Stimulated activated CD4-positive, alpha-beta T cell treated with anti-CD3 and anti-CD28 coated beads, Interleukin-1b, Interleukin-23, amount 100 ng/mL, for 24 hours (primary cell): ENCODE measurements at regions not wholly inside any gene's neighbourhood (a gene's known extent, or its start where the extent isn't known, plus 50 kb on each side); places are given as distances from the start of the nearest gene placed in this dataset.
"Not testable (repeated sequence)": the region's sequence is repeated elsewhere in the genome, so short reads cannot be mapped to it uniquely, and the experiment has no call there.

Source experiments
- DNase-seq, 4 experiments: peaks; one replicate each; pipeline ENCODE4 v3.0.0-alpha.2; 2020; ENCODE audit warnings: low read depth in 4 of 4, low spot score in 1 of 4

DNA sequence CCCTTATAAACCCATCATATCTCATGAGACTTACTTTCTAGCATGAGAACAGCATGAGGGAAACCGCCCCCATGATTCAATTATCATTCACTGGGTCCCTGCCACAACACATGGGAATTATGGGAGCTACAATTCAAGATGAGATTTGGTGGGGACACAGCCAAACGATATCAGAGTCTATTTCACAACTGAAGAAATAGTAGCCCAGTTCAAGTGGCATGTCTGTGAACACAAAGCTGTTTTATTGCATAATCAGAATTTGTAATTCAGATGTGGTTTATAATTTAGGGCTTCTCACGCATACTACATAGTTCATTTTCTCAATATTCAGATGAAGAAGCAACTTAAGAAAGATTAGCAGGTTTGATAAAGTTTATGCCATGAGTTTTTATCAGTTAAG is 1188.0 kb upstream of the ALCAM start:
- no peak for DNase-seq

DNA sequence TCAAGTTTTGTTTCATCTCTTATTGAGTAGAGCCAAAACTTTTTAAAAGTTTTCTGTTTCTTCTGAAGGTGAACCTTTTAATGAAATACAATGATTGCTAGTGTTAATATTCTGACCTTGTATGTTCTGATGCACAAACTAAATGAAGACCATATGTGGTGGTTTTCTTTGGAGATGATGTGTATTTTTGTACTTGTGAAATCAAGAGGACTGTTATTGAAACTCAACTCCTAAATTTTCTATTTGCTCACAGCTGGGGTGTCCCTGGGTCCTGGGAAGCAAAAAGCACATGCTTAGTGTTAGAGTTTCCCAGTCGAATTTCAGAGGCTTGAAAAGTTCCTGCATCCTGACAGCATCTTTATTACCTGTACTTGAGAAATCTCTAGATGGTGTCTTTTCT is 1185.8 kb upstream of the ALCAM start:
- no peak for DNase-seq

DNA sequence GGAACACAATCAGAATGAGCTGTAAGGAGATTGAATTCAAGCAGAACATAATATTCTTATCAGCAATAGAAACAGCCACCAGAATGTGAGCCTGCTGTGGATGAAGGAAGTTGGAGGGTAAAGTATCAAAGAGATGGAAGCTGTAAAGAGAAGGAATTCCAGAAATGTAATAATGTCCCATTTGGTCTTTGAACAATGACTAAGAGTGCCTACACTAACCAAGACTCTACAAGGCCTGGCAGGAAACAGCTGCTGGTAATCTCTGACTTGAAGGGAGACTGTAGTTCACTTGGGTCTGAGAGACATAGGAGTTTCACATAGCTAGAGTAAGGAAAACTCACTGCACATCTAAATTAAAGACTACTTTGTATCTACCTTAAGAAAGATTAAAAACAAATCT is 1176.0 kb upstream of the ALCAM start:
- DNase-seq = no peak

DNA sequence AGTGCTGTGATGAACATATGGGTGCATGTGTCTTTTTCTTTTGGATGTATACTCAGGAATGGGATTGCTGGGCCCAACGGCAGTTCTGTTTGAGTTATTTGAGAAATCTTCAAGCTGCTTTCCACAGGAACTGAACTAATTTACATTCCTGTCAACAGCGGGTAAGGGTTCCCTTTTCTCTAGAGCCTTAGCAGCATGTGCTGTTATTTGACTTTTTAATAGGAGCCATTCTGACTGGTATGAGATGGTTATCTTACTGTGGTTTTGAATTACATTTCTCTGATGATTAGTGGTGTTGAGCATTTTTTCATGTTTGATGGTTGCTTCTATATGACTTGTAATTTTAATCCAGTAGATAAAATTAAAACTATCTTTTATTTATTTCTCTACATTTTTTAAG is 1168.6 kb upstream of the ALCAM start:
- no peak for DNase-seq

DNA sequence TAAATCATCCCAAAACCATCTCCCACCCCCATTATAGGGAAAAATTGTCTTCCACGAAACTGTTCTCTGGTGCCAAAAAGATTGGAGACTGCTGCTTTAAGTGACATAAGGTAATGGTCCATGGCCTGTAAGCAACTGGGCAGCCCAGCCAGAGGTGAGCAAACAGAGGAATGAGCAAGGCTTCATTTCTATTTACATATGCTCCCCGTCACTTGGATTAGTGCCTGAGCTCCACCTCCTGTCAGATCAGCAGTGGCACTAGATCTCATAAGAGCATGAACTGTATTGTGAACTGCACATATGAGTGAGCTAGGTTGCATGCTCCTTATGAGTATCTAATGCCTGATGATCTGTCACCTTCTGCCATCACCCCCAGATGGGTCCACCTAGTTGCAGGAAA is 1159.8 kb upstream of the ALCAM start:
- no peak for DNase-seq

DNA sequence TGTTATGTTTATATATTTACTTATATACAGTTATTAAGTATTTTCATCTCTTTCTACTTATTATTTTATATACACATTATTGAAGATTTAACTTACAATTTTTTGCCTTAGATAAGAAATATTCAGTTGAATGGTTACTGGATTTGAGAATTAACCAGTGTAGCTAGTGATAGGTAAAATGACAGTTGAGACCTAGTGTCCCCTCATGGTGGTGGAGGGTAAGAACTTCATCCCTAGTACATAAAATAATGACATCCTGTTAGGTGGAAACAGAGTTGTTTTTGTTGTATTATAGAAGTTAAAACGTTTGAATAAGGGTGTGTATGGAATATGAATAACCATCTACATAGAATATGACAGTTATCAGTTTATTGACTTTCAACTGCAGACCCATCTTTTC is 1152.4 kb upstream of the ALCAM start:
- DNase-seq = no peak

DNA sequence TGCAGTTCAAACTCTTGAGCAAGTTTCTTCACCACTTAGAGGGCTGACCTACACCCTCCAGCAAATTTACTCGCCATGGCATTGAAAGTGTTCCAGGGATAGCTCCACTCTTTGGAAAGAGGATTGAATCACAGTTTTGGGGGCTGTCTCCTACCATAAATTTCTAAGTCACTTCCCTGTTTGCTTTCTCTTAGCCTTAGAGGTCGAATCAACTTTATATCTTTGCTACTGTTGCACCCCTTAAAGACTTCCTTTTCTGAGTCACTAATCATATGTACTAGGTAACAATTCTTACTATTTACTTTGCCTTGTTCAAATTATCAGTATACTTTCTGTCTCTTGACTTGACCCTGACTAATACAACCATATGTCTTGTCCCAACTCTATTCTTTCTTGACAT is 1151.8 kb upstream of the ALCAM start:
- DNase-seq = no peak

DNA sequence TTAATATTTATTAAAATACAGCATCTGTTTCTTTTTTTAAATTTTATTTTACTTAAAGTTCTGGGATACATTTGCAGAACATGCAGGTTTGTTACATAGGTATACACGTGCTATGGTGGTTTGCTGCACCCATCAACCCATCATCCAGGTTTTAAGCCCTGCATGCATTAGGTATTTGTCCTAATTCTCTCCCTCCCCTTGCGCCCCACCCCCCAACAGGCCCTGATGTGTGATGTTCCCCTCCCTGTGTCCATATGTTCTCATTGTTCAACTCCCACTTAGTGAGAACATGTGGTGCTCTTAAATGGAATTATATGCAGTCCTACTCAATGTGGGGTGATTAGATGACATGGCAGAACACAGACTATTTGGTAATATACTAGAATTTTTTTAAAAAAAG is 1147.7 kb upstream of the ALCAM start:
- DNase-seq = not testable (repeated sequence)

DNA sequence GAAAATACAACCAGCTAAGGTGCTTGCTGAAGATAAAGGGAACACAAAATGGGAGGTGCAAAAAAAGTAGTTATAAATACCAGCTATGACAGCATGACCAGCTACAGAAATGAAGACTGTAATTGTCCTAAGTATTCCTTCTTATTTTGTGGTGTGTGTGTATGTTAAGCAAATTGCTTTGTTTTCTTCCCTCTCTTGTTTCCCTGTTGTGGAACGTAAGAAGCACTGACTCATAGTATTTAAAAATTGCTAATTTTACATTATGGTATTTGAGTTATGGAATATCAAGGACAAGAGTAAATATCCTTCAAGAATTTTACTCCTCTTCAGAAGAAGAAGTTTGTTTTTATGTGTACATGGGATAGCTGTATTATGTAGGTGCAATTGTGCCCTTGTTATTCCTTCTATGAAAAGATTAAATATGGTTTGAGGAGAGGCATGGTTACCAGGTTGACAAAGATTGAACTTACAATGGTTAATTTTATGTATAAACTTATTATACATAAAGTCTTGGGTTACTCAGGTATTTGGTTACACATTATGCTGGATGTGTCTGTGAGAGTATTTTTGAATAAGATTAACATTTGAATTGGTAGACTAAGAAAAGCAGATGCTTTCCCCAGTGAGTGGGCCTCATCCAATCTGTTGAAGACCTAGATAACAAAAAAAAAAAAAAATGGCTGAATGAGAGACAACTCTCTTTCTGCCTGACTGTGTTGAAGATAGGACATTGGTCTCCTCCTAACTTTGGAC is 1132.1 kb upstream of the ALCAM start:
- no peak for DNase-seq

DNA sequence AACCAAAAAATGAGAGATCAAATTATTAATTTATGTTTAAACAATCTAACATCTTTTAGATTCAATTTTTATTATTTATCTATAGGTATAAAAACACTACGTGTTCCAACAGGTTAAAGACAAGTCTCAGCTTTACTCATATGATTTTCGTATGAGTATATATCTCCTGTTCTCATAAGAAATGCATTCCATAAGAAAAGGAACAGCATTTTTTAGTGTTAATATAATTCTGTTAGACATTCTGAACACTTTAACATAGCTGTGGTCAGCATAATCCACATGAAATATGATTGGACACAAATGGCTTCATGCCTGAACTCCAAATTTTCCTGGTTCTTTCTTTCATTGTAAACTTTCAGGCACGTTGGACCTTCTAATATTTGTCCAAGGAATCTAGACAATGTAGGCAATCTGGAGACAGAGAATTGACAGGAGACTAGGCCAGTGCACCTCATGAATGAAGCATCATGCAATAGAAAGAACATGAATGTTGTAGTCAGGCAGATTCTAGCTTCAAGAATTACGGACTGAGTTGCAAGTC is 1122.0 kb upstream of the ALCAM start:
- DNase-seq = no peak

DNA sequence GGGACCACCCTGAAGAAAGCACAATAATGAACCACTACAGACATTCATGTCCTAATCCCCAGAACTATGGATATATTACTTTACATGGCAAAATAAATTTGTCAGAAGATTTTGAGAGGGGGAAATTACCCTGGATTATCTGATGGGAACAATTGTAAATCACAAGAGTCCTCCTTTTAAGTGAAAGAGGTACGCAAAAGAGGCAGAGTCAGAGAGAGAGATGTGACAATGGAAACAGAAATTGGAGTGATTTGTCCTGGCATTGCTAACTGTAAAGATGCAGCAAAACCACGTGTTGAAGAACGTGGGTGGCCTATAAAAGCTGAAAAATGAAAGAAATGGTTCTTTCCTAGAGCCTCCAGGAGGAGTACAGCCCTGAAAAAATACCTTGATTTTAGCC is 1121.4 kb upstream of the ALCAM start:
- no peak for DNase-seq

DNA sequence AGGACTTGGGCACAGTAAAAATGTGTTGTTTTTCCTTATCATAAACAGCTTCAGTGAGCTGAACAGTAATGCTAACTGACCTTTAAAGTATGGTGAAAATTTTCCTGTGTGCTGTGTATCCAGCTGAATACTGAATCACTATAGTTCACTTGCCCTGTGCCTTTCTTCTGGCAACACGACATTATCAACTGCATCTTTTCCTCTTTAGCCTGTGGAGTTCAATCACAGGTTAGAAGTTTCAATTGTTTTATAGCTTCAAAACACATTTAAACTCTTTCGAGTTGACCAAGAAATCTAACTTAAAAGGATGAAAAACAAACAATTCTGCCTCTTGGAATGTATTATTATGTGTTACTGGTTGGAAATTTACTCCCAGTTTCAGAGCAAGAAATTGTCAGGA is 1120.7 kb upstream of the ALCAM start:
- DNase-seq = no peak

DNA sequence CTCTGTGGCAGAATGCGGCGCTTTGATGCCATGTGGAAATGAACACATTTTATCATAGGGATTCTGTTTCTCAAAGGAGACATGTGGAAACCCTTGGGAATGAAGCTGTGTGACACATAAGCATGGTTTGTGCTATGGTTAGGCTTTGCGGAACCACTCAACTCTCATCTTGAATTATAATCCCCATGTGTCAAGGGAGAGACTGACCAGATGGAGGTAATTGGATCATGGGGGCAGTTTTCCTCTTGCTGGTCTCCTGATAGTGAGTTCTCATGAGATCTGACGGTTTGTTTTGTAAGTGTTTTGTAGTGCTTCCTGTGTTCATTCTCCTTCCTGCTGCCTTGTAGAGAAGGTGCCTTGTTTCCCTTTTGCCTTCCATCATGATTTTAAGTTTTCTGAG is 1109.2 kb upstream of the ALCAM start:
- DNase-seq = no peak

DNA sequence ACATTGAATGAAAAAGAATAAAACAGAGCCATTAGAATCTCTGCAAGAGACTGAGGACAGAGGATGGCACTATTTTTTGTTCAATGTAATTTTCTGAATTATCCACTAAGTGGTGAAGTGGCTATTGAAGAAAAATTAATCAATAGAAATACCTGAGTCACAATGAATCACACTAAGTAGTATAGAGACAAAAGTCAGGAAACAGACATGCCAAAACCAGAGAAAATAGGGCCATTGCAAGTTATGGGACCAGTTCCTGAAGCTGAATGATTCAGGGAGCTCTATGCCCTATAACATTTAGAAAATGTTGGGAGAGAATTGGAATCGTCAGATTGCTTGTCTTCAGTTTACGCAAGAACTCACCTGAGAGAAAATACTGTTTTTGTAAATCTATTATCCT is 1103.2 kb upstream of the ALCAM start:
- DNase-seq = no peak

DNA sequence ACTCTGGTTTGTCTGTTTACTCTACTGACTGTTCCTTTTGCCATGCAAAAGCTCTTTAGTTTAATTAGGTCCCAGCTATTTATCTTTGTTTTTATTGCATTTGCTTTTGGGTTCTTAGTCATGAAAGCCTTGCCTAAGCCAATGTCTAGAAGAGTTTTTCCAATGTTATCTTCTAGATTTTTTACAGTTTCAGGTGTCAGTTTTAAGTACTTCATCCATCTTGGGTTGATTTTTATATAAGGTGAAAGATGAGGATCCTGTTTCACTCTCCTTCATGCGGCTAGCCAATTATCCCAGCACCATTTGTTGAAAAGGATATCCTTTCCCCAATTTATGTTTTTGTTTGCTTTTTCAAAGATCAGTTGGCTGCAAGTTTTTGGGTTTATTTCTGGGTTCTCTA is 1100.5 kb upstream of the ALCAM start:
- not testable (repeated sequence) for DNase-seq

DNA sequence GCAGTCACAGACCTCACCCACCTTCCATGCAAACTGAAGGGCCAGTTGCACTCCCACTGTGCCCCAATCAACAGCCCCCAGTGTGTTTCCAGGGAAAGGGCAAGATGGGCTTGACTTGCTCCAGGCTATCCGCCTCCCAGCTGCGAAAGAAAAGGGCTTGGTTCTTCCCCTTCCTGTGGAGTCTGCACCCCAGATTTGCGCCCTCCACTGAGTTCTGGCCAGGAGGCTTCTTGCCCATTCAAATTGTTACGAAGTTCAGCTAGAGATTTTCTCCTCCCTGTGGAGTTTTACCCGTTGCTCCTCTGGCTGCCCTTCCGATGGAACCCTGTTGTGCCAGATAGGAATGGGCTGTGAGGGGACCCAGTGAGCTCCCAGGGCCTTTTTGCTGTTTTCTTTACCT is 1096.9 kb upstream of the ALCAM start:
- DNase-seq = no peak

DNA sequence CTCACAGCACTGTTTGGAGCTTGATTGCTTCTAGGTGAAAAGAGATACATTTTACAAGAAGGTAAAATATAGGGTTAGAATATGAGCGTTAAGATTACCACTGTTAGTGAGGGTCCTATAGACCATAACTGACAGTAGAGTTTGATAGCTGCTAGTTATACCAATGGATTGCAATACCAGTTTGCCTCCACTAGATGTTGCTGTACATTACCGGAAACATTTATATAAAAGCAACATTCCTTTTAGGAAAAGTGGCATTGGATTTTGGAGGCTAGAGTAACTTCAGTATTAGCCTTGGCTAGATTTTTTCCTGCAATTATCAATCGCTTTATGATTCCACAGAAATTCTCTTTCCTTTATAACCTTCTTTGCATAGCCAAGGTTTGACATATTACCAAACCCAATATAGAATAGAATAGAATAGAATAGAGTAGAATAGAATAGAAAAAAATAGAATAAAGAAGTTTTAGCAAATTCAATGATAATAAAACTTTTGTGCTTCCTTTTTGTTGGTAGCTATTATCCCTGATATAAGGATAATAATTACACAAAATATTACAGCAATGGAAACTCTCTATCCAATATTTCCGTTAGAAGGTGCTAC is 1093.6 kb upstream of the ALCAM start:
- no peak for DNase-seq

DNA sequence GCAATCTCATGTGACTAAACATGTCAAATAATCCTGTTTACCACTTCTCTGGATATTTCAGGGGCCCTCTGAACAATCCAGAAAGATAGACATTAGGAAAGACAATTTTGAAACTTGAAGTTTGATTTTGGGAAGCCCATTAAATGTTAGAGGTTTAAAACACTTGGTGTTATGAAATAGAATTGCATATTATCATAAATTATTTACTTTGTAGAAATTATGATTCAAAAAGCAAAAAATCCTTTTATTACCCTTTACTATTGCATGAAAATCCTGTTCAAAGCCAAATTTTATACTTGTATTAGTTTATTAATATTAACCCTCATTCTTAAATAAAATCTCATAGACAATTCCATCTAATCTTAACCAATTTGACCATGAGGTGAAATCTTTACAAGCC is 1091.5 kb upstream of the ALCAM start:
- no peak for DNase-seq

DNA sequence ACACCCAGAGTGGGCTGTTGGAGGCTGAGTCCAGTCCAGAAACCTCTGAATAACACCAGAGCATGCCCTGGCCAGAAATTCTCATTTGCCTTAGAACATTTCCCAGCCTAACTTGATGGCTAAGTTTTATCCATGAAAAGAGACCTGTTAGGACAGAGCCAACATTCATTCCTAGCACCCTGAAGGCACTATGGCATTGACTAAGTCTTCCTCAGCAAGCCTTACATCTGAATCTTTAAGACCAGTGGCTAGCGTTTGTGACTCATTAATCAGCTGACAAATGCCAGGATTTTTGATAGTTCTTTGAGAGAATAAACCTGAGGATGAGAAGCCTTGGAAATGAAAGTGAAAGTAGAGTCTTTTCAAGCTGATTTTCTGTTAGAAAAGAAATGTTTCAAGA is 1087.1 kb upstream of the ALCAM start:
- no peak for DNase-seq

DNA sequence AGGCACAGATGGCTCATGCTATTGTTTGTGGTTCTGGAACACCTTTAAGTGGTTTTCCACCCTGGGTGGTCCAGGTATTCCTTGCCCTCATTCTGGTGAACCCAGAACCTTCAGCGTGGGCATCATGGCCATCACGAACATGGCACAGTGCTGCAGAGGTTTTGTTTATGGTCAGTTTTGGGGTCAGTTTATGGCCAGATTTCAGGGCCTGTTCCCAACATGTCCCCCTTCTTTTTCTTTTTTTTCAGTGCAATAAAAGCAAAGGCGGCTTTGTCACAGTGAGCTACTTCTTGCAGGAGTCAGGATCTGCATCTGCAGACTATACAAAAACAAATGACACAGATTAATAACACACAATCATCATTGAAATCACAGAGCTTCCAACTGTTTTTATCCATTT is 1085.0 kb upstream of the ALCAM start:
- DNase-seq = no peak

DNA sequence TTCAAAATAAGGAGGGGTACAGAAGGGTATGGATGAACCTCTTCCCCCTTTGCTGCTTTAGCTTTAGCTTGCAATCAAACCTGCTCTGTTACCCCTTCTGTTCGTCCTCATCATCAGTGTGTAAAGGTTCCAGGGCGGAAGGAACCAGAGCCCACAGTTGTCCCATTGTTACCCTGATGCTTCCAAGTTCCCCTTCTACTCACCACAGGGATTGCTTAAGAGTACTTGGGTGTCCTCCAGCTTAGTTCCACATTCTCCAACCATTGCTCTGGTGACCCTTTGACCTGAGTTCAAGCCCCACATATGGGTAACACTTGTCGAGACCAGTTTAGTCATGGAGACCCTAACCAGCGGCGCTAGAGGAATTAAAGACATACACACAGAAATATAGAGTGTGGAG is 1080.1 kb upstream of the ALCAM start:
- no peak for DNase-seq

DNA sequence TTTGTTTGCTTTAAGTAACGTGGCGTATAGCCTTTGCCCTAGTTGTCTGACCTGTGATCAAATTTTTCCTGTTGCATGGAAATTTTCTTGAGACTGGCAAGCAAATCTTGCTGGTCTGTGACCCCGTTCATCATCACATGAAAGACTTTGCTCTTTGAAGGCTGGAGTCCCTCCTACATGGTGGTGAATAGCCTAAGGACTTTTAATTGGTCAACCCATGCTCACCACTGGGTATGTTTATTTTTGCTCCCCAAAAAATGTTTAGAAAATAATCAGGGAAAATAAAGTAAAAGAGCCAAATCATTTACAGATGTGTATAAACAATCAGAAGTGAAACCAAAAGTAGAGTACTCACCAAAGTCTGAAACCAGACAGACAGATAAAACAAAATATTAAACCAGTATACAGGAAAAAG is 1075.3 kb upstream of the ALCAM start:
- no peak for DNase-seq

DNA sequence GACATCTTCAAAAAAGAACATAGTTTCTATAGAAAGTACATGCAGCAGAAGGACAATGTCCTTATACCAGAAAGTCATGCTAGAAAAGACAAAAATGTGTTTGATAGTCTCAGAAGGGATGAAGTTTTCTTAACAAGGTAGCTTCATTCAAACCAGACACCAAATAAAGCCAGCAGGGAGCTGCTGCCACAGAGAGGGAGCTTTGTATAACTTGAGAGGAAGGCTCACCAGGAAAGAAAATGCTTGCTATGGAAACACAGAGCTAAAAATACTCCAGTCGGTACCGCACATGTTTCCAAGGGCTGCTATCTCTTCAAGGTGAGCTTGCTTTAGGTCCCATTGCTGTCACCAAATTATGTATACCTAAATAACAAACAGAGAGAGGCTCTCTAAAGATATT is 1074.8 kb upstream of the ALCAM start:
- no peak for DNase-seq
